Panc1 (cell line): ENCODE measurements at regions not wholly inside any gene's neighbourhood (a gene's known extent, or its start where the extent isn't known, plus 50 kb on each side); places are given as distances from the start of the nearest gene placed in this dataset.

Experiments
- ATAC-seq: fragments of 200-7000 bp; cut with Tn5 transposase; 2 replicates; pipeline ENCODE4 v1.9.1; 2020; ENCODE audit warnings: mild to moderate bottlenecking, moderate library complexity
- BruUV-seq: library from RNA; stranded (reverse); fragments of 400-500 nt; replicated peaks from 2 replicates; lab custom pipeline; 2021; lab: Mats Ljungman, UMichigan
- CTCF ChIA-PET: fragments of 300-600 bp; sonication (Branson Sonifier 250); formaldehyde crosslinking; loops from one replicate; lab custom pipeline; 2022; ENCODE audit warnings: antibody characterized with exemption; lab: Charles Lee
- POLR2A ChIA-PET: fragments of 300-600 bp; sonication (Branson Sonifier 250); formaldehyde crosslinking; loops from one replicate; lab custom pipeline; 2022; ENCODE audit warnings: antibody characterized with exemption; lab: Charles Lee
- DNase-seq: peaks from one replicate; pipeline ENCODE4 v3.0.0-alpha.2; 2010; ENCODE audit warnings: low read depth, low spot score
- H3K27ac ChIP-seq: 2 replicates; pipeline ENCODE4 v1.5.1; 2011; ENCODE audit warnings: mild to moderate bottlenecking, low read length, inconsistent platforms
- H3K27me3 ChIP-seq: fragments of 200-500 bp; sonication (Bioruptor generic); 2 replicates; pipeline ENCODE4 v1.6.0; 2014; ENCODE audit warnings: low read length, inconsistent platforms; ENCODE audit not compliant: control insufficient read depth, insufficient read depth
- H3K36me3 ChIP-seq: fragments of 200-500 bp; sonication (Bioruptor generic); 2 replicates; pipeline ENCODE4 v1.5.1; 2014; ENCODE audit warnings: inconsistent platforms, mild to moderate bottlenecking, low read length, moderate library complexity; ENCODE audit not compliant: control insufficient read depth, insufficient read depth
- H3K4me1 ChIP-seq: 2 replicates; pipeline ENCODE4 v1.5.1; 2011; ENCODE audit warnings: inconsistent platforms, mild to moderate bottlenecking, low read length, moderate library complexity; ENCODE audit not compliant: control insufficient read depth, insufficient read depth
- H3K4me3 ChIP-seq, 2 experiments: 2 replicates each; pipeline ENCODE4 v1.5.1; 2011 to 2012; ENCODE audit warnings: low read depth in 2 of 2, low read length in 2 of 2, mild to moderate bottlenecking in 2 of 2, inconsistent platforms in 1 of 2, moderate library complexity in 1 of 2
- H3K9me3 ChIP-seq: fragments of 200-500 bp; sonication (Bioruptor generic); 2 replicates; pipeline ENCODE4 v1.5.1; 2014; ENCODE audit warnings: low read depth, mild to moderate bottlenecking, inconsistent platforms, low read length, moderate library complexity; ENCODE audit not compliant: control insufficient read depth, insufficient read depth
- CTCF ChIP-seq: fragments of 450-650 bp; IDR thresholded peaks from 2 replicates; pipeline ENCODE4 v1.5.1; 2017; ENCODE audit warnings: mild to moderate bottlenecking
- POLR2AphosphoS5 ChIP-seq: IDR thresholded peaks from 2 replicates; pipeline ENCODE4 v1.6.1; 2012; ENCODE audit warnings: mild to moderate bottlenecking, low read depth, low read length, moderate library complexity
- REST ChIP-seq, 2 experiments: IDR thresholded peaks; 2 replicates each; pipeline ENCODE4 v1.6.1; 2011 to 2012; ENCODE audit warnings: low read depth in 2 of 2, control low read depth in 1 of 2, low read length in 1 of 2, mild to moderate bottlenecking in 1 of 2, moderate library complexity in 1 of 2; ENCODE audit not compliant: insufficient read depth in 1 of 2
- SIN3A ChIP-seq: IDR thresholded peaks from 2 replicates; pipeline ENCODE4 v1.6.1; 2012; ENCODE audit warnings: low read depth, mild to moderate bottlenecking, low read length, moderate library complexity, borderline replicate concordance; ENCODE audit not compliant: insufficient read depth
- TCF7L2 ChIP-seq: IDR thresholded peaks from 2 replicates; pipeline ENCODE4 v1.6.1; 2011; ENCODE audit warnings: mild to moderate bottlenecking, low read depth, low read length, inconsistent platforms
- in situ Hi-C: cut with HindIII; loops from 2 replicates; pipeline ENCODE4 v1.10.0; 2016; ENCODE audit warnings: low sequenced_read_pairs, low pct_unique_long_range_greater_than_20kb
- intact Hi-C: fragments of 100-400 bp; cut with micrococcal nuclease; formaldehyde crosslinking; loops from one replicate; pipeline ENCODE4 v1.10.0; 2022; ENCODE audit not compliant: unreplicated experiment

GRCh38 chr10:29719281-29719675 lies 84.5 kb upstream of the SVIL start:
- ATAC-seq (0 out of 2 replicates have a peak, but pooled peaks have one; percentile 31), DNase-seq (no peak)
- ChIA-PET CTCF (no interaction called here), POLR2A (no interaction called here)
- TF ChIP-seq SIN3A (no peak), REST (IDR thresholded peaks at IDR 0.05; ENCODE audit: insufficient read depth in 1 of 2, low read depth in 2 of 2, low read length in 1 of 2) (no peak), CTCF (no peak), TCF7L2 (no peak), POLR2AphosphoS5 (no peak)
- intact Hi-C loops: no loop called here
- Histone ChIP-seq H3K9me3 (peaks cover 13% of the 10 kb centered on the region; the same call in 1 of the 2 replicates), H3K4me3 (no peak overlapping the region), H3K27ac (peak overlapping the region; percentile 39; the same call in 1 of the 2 replicates), H3K4me1 (peaks cover 7% of the 10 kb centered on the region), H3K27me3 (no peaks in the 10 kb centered on the region), H3K36me3 (no peaks in the 10 kb centered on the region; the same call in 1 of the 2 replicates)
- BruUV-seq: no TSS peak
- in situ Hi-C loops: no loop called here

GRCh38 chr10:29715296-29715695 lies 80.5 kb upstream of the SVIL start:
- BruUV-seq: no TSS peak
- 0 out of 2 replicates have a peak overlapping the region, but pooled peaks have one; percentile 48 for H3K27ac ChIP-seq
- intact Hi-C loops: no loop called here

More at GRCh38 chr10:29715296-29715695, 80.5 kb upstream of the SVIL start:
- no peak for TF ChIP-seq REST (IDR thresholded peaks at IDR 0.05; ENCODE audit: insufficient read depth in 1 of 2, low read depth in 2 of 2, low read length in 1 of 2)
- TF ChIP-seq SIN3A: no peak
- no peak for TF ChIP-seq POLR2AphosphoS5
- no peak for TF ChIP-seq CTCF
- TF ChIP-seq TCF7L2: no peak
- Histone ChIP-seq H3K4me1 (peaks cover 12% of the 10 kb centered on the region), H3K9me3 (peaks cover 8% of the 10 kb centered on the region; the same call in 1 of the 2 replicates), H3K27me3 (no peaks in the 10 kb centered on the region), H3K36me3 (no peaks in the 10 kb centered on the region; the same call in 1 of the 2 replicates), H3K4me3 (no peak overlapping the region)
- POLR2A ChIA-PET: no interaction called here
- in situ Hi-C loops: no loop called here
- ATAC-seq (no peak), DNase-seq (no peak)
- CTCF ChIA-PET: no interaction called here
